ENCODE measurements at regions not wholly inside any gene's neighbourhood (a gene's known extent, or its start where the extent isn't known, plus 50 kb on each side); places are given as distances from the start of the nearest gene placed in this dataset.

- ATAC-seq (no peak), DNase-seq (no peak)
- intact Hi-C loops (cut with DNase I, micrococcal nuclease) = no loop called here
Measured at GRCh38 chr22:27224485-27225374, 567.3 kb downstream of the MIAT start.

GRCh38 chr22:27226666-27227065 lies 569.3 kb downstream of the MIAT start:
- intact Hi-C loops (cut with DNase I, micrococcal nuclease) = no loop called here

GRCh38 chr22:27228771-27229170 lies 571.4 kb downstream of the MIAT start:
- no peak for DNase-seq
- intact Hi-C loops (cut with DNase I, micrococcal nuclease) = no loop called here
- no peak for ATAC-seq

More at GRCh38 chr22:27226666-27227065, 569.3 kb downstream of the MIAT start:
- no peak for ATAC-seq
- no peak for DNase-seq

- intact Hi-C loops (cut with DNase I, micrococcal nuclease) = no loop called here
- ATAC-seq (no peak), DNase-seq (no peak)
Measured at GRCh38 chr22:27230189-27230588, 571.4 kb downstream of the MN1 start.

GRCh38 chr22:27231266-27231665 lies 570.3 kb downstream of the MN1 start:
- DNase-seq (no peak), ATAC-seq (no peak)
- intact Hi-C loops (cut with DNase I, micrococcal nuclease) = no loop called here

- intact Hi-C loops (cut with DNase I, micrococcal nuclease) = no loop called here
- ATAC-seq = no peak
- DNase-seq = no peak
Measured at GRCh38 chr22:27232077-27232476, 569.5 kb downstream of the MN1 start.

- ATAC-seq (no peak), DNase-seq (no peak)
- intact Hi-C loops (cut with DNase I, micrococcal nuclease) = no loop called here
Measured at GRCh38 chr22:27237080-27237741, 564.3 kb downstream of the MN1 start.

- no peak for ATAC-seq
- intact Hi-C loops (cut with DNase I, micrococcal nuclease) = no loop called here
- DNase-seq = peak in 1 of 2 donors; percentile 36
Measured at GRCh38 chr22:27238935-27239510, 562.5 kb downstream of the MN1 start.

GRCh38 chr22:27239520-27239919 lies 562.0 kb downstream of the MN1 start:
- DNase-seq = no peak
- intact Hi-C loops (cut with DNase I, micrococcal nuclease) = no loop called here
- no peak for ATAC-seq

- intact Hi-C loops (cut with DNase I, micrococcal nuclease) = no loop called here
- ATAC-seq (no peak), DNase-seq (no peak)
Measured at GRCh38 chr22:27240298-27241075, 561.1 kb downstream of the MN1 start.

- ATAC-seq = no peak
- no peak for DNase-seq
- intact Hi-C loops (cut with DNase I, micrococcal nuclease) = no loop called here
Measured at GRCh38 chr22:27241430-27242321, 559.9 kb downstream of the MN1 start.

- ATAC-seq (no peak), DNase-seq (no peak)
- intact Hi-C loops (cut with DNase I, micrococcal nuclease) = no loop called here
Measured at GRCh38 chr22:27242474-27242873, 559.1 kb downstream of the MN1 start.

GRCh38 chr22:27242917-27243589 lies 558.5 kb downstream of the MN1 start:
- ATAC-seq (no peak), DNase-seq (no peak)
- intact Hi-C loops (cut with DNase I, micrococcal nuclease) = no loop called here

- ATAC-seq = no peak
- intact Hi-C loops (cut with DNase I, micrococcal nuclease) = no loop called here
Measured at GRCh38 chr22:27244328-27244727, 557.2 kb downstream of the MN1 start.

GRCh38 chr22:27245056-27245455 lies 556.5 kb downstream of the MN1 start:
- intact Hi-C loops (cut with DNase I, micrococcal nuclease) = no loop called here
- ATAC-seq (no peak), DNase-seq (no peak)

More at GRCh38 chr22:27244328-27244727, 557.2 kb downstream of the MN1 start:
- no peak for DNase-seq

- intact Hi-C loops (cut with DNase I, micrococcal nuclease) = no loop called here
- DNase-seq (no peak), ATAC-seq (no peak)
Measured at GRCh38 chr22:27246558-27246957, 555.0 kb downstream of the MN1 start.

GRCh38 chr22:27247701-27248434 lies 553.7 kb downstream of the MN1 start:
- DNase-seq = no peak
- intact Hi-C loops (cut with DNase I, micrococcal nuclease) = no loop called here
- no peak for ATAC-seq

Measured in left colon (tissue), 2 donors.